Kidney (tissue), 13 donors: ENCODE measurements at regions not wholly inside any gene's neighbourhood (a gene's known extent, or its start where the extent isn't known, plus 50 kb on each side); places are given as distances from the start of the nearest gene placed in this dataset.

Source experiments
- DNase-seq, 5 donors: peaks; one replicate each; pipeline ENCODE4 v3.0.0-alpha.2; 2013 to 2020
- FAIRE-seq: peaks from 2 replicates; lab custom pipeline; 2012; peaks lifted over from hg19 to GRCh38; lab: Jason Lieb, UNC
- H3K27ac ChIP-seq, 2 donors: one replicate each; pipeline ENCODE4 v1.7.0; 2013; ENCODE audit warnings: low read depth in 2 of 2, low read length in 2 of 2, inconsistent platforms in 1 of 2
- H3K27me3 ChIP-seq: one replicate; pipeline ENCODE4 v1.7.1; 2013; ENCODE audit warnings: low read length, inconsistent platforms; ENCODE audit not compliant: control insufficient read depth, insufficient read depth
- H3K36me3 ChIP-seq, 3 donors: one replicate each; pipeline versions ENCODE4 v1.7.0 to v1.7.1; 2013; ENCODE audit warnings: low read length in 3 of 3, control low read depth in 1 of 3, inconsistent platforms in 1 of 3; ENCODE audit not compliant: insufficient read depth in 3 of 3, control insufficient read depth in 2 of 3
- H3K4me1 ChIP-seq, 3 donors: one replicate each; pipeline versions ENCODE4 v1.7.0 to v1.7.1; 2013; ENCODE audit warnings: low read length in 3 of 3, inconsistent platforms in 1 of 3, low read depth in 1 of 3; ENCODE audit not compliant: control insufficient read depth in 2 of 3, insufficient read depth in 2 of 3
- H3K4me3 ChIP-seq, 3 donors: one replicate each; pipeline versions ENCODE4 v1.7.0 to v1.8.1; 2013; ENCODE audit warnings: low read length in 3 of 3, control low read depth in 1 of 3, inconsistent platforms in 1 of 3
- H3K9ac ChIP-seq, 3 donors: one replicate each; pipeline versions ENCODE4 v1.7.0 to v1.7.1; 2013; ENCODE audit warnings: low read length in 3 of 3, control low read depth in 1 of 3, inconsistent platforms in 1 of 3
- H3K9me3 ChIP-seq, 3 donors: one replicate each; pipeline versions ENCODE4 v1.7.0 to v1.7.1; 2013; ENCODE audit warnings: low read length in 3 of 3, control low read depth in 1 of 3, inconsistent platforms in 1 of 3; ENCODE audit not compliant: control insufficient read depth in 2 of 3, insufficient read depth in 1 of 3
- intact Hi-C: fragments of 100-400 bp; cut with DNase I; formaldehyde crosslinking; loops from one replicate; pipeline ENCODE4 v1.11.1; 2022
- TF ChIP-seq, protein P1 (sequence below): IDR thresholded peaks from 3 replicates; pipeline ENCODE4 v1.5.1; 2012; ENCODE audit warnings: mild to moderate bottlenecking, moderate library complexity, borderline replicate concordance; ENCODE audit not compliant: insufficient read depth; ENCODE audit errors: extremely low read depth
- donor health status: control.
- donor health status: control.
- donor health status: control.
- donor health status: control.
- donor health status: control.
- donor health status: DM: yes; HTN: yes; CAD: no.
- donor health status: Normal renal cell carcinoma (clear cell type).

DNA sequence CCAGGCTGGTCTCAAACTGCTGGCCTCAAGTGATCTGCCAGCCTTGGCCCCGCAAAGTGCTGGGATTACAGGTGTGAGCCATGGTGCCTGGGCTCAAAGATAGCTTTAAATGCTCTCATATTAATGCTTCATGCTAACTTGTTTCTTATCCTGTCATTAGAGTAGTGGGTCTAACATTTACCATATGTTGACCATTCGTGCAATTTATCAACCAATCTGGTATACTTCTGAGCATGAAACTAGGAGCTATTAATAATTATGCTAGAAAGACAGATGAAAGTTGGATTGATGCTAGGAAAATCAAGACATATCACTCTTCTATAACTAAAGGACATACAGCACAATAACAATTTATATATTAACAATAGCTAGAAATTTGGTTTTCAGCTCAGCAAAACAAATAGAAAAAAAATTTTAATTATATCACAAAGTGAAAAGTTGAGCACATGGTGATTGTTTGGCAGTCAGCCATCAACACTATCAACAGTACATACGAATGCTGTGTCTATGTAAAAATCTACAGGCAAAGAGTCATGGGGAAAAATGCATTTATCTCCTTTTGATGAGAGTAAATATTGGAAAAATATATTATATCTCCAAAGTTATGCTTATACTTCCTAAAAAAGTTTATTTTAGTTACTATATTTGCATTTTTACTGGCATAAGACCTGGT is 112.1 kb upstream of the ABCB5 start:
- peak in 1 of 5 donors; percentile 13 for DNase-seq
- Histone ChIP-seq H3K36me3 (no peaks in the 10 kb centered on the region), H3K27me3 (no peaks in the 10 kb centered on the region), H3K9me3 (no peaks in the 10 kb centered on the region), H3K4me3 (no peak overlapping the region), H3K27ac (no peak overlapping the region), H3K9ac (no peak overlapping the region), H3K4me1 (no peaks in the 10 kb centered on the region)
- intact Hi-C loops = no loop called here
- TF ChIP-seq, protein P1, sequence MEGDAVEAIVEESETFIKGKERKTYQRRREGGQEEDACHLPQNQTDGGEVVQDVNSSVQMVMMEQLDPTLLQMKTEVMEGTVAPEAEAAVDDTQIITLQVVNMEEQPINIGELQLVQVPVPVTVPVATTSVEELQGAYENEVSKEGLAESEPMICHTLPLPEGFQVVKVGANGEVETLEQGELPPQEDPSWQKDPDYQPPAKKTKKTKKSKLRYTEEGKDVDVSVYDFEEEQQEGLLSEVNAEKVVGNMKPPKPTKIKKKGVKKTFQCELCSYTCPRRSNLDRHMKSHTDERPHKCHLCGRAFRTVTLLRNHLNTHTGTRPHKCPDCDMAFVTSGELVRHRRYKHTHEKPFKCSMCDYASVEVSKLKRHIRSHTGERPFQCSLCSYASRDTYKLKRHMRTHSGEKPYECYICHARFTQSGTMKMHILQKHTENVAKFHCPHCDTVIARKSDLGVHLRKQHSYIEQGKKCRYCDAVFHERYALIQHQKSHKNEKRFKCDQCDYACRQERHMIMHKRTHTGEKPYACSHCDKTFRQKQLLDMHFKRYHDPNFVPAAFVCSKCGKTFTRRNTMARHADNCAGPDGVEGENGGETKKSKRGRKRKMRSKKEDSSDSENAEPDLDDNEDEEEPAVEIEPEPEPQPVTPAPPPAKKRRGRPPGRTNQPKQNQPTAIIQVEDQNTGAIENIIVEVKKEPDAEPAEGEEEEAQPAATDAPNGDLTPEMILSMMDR = no peak
- FAIRE-seq = no peak

DNA sequence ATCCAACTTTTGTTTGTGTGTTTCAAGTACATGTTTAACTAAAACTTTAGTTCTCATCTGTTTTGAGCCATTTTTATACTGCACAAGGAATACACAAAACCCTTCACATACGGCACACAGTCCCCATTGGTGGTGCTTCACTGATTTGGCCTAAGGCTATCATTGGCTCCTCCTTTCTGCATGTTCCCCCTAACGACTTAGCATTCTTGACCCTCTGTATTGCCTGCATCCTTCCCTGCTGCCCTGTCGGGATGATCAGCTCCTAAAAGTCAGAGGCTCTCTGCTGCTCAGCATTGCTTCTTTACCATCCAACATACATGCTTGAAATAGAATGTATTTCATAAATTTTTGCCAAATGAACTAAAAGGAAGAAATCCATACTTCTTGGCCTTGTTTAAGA is 111.4 kb upstream of the ABCB5 start:
- H3K9ac ChIP-seq = no peak overlapping the region
- intact Hi-C loops = no loop called here
- no peaks in the 10 kb centered on the region for H3K36me3 ChIP-seq
- H3K27me3 ChIP-seq = no peaks in the 10 kb centered on the region
- no peak for DNase-seq
- no peak for FAIRE-seq
- H3K4me1 ChIP-seq = no peaks in the 10 kb centered on the region
- no peaks in the 10 kb centered on the region for H3K9me3 ChIP-seq
- H3K27ac ChIP-seq = no peak overlapping the region
- TF ChIP-seq, protein P1 = no peak
- no peak overlapping the region for H3K4me3 ChIP-seq

DNA sequence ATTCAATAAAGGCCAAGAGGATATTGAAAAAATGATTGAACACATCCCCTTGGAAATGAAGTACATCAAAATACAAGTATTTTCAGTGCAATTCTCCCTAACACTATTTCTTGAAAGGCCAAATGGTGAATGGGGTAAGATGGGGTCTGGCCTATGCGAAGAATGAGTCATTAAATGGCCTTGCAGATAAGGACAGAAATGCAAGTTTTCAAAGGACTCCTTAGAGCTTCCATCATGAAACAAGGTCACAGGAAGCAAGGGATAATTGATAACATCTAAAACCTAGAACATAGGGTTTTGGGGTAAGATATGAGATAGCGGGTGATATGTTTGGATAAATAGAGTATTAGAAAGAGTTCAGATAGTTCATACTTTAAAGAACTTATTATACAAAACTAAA is 109.3 kb upstream of the ABCB5 start:
- Histone ChIP-seq H3K27me3 (no peaks in the 10 kb centered on the region), H3K9me3 (no peaks in the 10 kb centered on the region), H3K27ac (no peak overlapping the region), H3K4me1 (no peaks in the 10 kb centered on the region), H3K4me3 (no peak overlapping the region), H3K9ac (no peak overlapping the region), H3K36me3 (no peaks in the 10 kb centered on the region)
- TF ChIP-seq, protein P1 = no peak
- FAIRE-seq = no peak
- intact Hi-C loops = no loop called here
- DNase-seq = no peak

DNA sequence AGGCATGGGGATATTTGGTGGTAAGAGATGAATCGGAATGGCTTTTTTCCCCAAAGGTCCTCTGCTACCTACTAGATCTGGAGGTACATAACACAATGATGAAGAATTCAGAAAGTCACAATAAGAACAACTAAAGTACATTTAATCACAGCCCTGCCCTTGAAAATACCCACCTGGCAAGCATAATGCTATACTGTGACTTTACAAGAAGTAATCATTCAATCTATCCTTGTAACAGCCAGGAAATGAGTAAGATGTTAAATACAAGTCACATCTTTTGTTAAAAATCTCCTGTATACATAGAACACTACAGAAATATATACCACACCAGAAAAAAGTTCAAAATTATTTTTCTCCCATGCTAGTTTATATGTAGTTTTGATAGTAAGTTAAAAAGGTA is 108.3 kb upstream of the ABCB5 start:
- TF ChIP-seq, protein P1 = no peak

More for the DNA sequence above, 108.3 kb upstream of the ABCB5 start:
- Histone ChIP-seq H3K9ac (no peak overlapping the region), H3K9me3 (no peaks in the 10 kb centered on the region), H3K4me3 (no peak overlapping the region), H3K36me3 (no peaks in the 10 kb centered on the region), H3K27ac (no peak overlapping the region), H3K4me1 (no peaks in the 10 kb centered on the region), H3K27me3 (no peaks in the 10 kb centered on the region)
- FAIRE-seq (peak; percentile 69), DNase-seq (no peak)
- intact Hi-C loops = no loop called here
